ENCODE measurements at regions not wholly inside any gene's neighbourhood (a gene's known extent, or its start where the extent isn't known, plus 50 kb on each side); places are given as distances from the start of the nearest gene placed in this dataset.

DNA sequence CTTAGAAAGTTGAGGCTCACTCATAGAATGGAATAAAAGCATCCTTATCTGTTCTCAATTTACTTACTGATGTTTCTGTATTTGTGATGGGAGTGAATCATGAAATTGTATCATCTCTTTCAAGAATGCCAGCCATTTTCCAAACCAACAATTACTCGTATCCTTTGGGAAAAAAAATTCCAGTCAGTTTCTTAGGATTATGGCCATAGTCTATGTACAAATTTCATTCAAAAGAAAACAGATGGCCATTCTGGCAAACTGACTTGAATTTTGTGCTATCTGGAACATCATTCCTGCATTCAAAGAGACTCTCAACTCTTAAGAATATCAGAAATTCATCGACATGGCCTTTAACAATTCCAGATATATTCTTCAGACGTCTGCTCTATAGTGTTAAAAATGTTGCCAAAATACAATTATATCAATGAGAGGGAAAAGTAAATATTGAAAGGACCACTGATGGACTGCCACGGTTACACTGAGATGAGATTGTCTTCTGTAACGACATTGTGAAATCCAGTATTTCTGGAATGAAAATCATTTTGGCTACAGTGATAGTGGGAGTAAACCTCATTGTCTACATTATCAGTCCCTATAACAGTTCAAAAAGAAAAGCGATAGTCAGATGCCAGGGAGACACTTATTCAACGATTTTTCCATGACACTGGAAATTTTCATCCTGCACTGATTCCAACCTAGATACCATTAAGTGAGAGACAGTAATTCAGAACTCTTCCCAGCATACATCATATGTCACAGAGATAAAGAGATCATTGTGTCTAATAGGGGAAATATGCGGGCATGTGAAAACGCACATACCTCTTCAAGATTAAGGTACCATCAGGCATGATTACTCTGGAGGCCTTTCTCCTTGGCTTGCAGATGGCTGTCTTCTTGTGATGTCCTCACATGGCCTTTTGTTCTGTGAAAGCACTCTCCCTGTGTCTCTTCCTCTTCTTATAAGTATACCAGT, 953.8 kb upstream of the ALCAM start:
- H3K27me3 Mint-ChIP-seq: no peaks in the 10 kb centered on the region
- DNase-seq: no peak
- intact Hi-C loops (cut with DNase I, micrococcal nuclease): no loop called here
- H3K4me3 Mint-ChIP-seq: no peak overlapping the region
- Histone ChIP-seq H3K9me3 (ENCODE audit: control insufficient read depth in 1 of 2, insufficient read depth in 1 of 2, low read length in 2 of 2) (no peaks in the 10 kb centered on the region), H3K27ac (ENCODE audit: low read depth in 1 of 2, low read length in 2 of 2) (no peak overlapping the region), H3K27me3 (ENCODE audit: control insufficient read depth in 1 of 2, insufficient read depth in 2 of 2, low read length in 2 of 2) (no peaks in the 10 kb centered on the region), H3K4me1 (ENCODE audit: insufficient read depth, low read length) (no peaks in the 10 kb centered on the region), H3K4me3 (ENCODE audit: low read length) (no peak overlapping the region), H3K36me3 (ENCODE audit: insufficient read depth, low read length) (no peaks in the 10 kb centered on the region)
- no peaks in the 10 kb centered on the region for H3K36me3 Mint-ChIP-seq (ENCODE audit: low read depth)
- no peaks in the 10 kb centered on the region for H3K4me1 Mint-ChIP-seq (ENCODE audit: low read depth)
- TF ChIP-seq, protein P1, sequence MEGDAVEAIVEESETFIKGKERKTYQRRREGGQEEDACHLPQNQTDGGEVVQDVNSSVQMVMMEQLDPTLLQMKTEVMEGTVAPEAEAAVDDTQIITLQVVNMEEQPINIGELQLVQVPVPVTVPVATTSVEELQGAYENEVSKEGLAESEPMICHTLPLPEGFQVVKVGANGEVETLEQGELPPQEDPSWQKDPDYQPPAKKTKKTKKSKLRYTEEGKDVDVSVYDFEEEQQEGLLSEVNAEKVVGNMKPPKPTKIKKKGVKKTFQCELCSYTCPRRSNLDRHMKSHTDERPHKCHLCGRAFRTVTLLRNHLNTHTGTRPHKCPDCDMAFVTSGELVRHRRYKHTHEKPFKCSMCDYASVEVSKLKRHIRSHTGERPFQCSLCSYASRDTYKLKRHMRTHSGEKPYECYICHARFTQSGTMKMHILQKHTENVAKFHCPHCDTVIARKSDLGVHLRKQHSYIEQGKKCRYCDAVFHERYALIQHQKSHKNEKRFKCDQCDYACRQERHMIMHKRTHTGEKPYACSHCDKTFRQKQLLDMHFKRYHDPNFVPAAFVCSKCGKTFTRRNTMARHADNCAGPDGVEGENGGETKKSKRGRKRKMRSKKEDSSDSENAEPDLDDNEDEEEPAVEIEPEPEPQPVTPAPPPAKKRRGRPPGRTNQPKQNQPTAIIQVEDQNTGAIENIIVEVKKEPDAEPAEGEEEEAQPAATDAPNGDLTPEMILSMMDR (IDR thresholded peaks at IDR 0.05): no peak
- CTCF ChIA-PET: no interaction called here
- POLR2A ChIA-PET: no interaction called here
- H3K27ac Mint-ChIP-seq: no peak overlapping the region
- no peak for ATAC-seq (ENCODE audit: poor library complexity)
- peaks cover 2% of the 10 kb centered on the region for H3K9me3 Mint-ChIP-seq

DNA sequence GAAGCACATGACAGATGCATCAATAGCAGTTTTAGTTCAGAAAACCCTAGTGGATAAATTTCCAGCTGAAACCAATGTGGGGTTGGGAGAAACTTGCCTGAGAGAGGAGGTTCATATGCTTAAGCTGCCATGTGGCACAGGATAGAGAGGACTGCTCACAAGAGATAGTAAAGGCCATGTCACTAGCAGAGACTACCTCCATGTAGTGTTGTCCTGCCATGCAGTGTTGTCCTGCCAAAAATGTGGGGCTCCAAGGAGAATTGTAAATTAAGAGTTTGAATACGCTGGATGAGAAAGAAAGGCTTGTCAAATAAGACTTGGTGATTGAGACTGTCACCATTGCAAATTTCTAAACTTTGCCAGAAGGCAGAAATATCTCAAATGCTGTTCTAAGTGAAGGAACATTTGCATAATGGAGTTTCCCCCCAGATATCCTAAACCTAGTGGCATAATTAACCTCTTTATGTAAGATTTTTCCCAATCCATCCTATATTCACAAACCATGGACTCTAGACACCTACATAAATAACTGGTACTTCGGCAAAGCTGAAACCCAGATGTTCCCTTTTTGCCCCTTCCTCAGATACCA, 938.3 kb upstream of the ALCAM start:
- intact Hi-C loops (cut with DNase I, micrococcal nuclease): no loop called here
- no peaks in the 10 kb centered on the region for H3K27me3 ChIP-seq (ENCODE audit: control insufficient read depth in 1 of 2, insufficient read depth in 2 of 2, low read length in 2 of 2)
- no peak overlapping the region for H3K4me3 ChIP-seq (ENCODE audit: low read length)
- H3K36me3 Mint-ChIP-seq (ENCODE audit: low read depth): no peaks in the 10 kb centered on the region
- CTCF ChIA-PET: no interaction called here
- peaks cover 0 to 3% of the 10 kb centered on the region in 2 experiments for H3K9me3 ChIP-seq (ENCODE audit: control insufficient read depth in 1 of 2, insufficient read depth in 1 of 2, low read length in 2 of 2)
- no peaks in the 10 kb centered on the region for H3K4me1 Mint-ChIP-seq (ENCODE audit: low read depth)
- H3K4me1 ChIP-seq (ENCODE audit: insufficient read depth, low read length): no peaks in the 10 kb centered on the region
- ATAC-seq (ENCODE audit: poor library complexity): no peak
- H3K4me3 Mint-ChIP-seq: no peak overlapping the region
- no peak overlapping the region for H3K27ac Mint-ChIP-seq
- POLR2A ChIA-PET: no interaction called here
- TF ChIP-seq, protein P1 (IDR thresholded peaks at IDR 0.05): no peak
- H3K9me3 Mint-ChIP-seq: no peaks in the 10 kb centered on the region
- no peak overlapping the region for H3K27ac ChIP-seq (ENCODE audit: low read depth in 1 of 2, low read length in 2 of 2)
- H3K27me3 Mint-ChIP-seq: no peaks in the 10 kb centered on the region
- DNase-seq: no peak
- no peaks in the 10 kb centered on the region for H3K36me3 ChIP-seq (ENCODE audit: insufficient read depth, low read length)

DNA sequence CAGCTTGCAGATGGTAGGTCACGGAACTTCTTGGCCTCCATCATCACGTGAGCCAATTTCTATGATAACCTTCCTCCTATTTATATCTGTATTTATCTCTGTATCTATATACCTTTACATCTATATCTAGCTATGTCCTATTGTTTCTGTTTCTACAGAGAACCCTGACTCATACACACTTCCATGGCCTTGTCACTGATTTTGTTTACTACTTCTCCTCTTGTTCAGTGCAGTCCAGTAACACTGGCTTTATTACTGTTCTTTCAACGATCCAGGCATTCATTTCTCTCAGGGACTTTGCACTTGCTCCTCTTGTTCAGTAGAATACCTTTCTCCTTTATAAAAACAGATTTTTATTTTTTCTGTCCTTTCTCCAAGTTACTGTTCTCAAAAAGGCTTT, 937.0 kb upstream of the ALCAM start:
- no peak overlapping the region for H3K4me3 ChIP-seq (ENCODE audit: low read length)
- Mint-ChIP-seq H3K4me3 (no peak overlapping the region), H3K27ac (no peak overlapping the region), H3K27me3 (no peaks in the 10 kb centered on the region), H3K9me3 (no peaks in the 10 kb centered on the region), H3K36me3 (ENCODE audit: low read depth) (no peaks in the 10 kb centered on the region), H3K4me1 (ENCODE audit: low read depth) (no peaks in the 10 kb centered on the region)
- no peaks in the 10 kb centered on the region for H3K4me1 ChIP-seq (ENCODE audit: insufficient read depth, low read length)
- no peak overlapping the region for H3K27ac ChIP-seq (ENCODE audit: low read depth in 1 of 2, low read length in 2 of 2)
- ATAC-seq (ENCODE audit: poor library complexity) (no peak), DNase-seq (no peak)
- ChIA-PET CTCF (no interaction called here), POLR2A (no interaction called here)
- H3K36me3 ChIP-seq (ENCODE audit: insufficient read depth, low read length): no peaks in the 10 kb centered on the region
- no peaks in the 10 kb centered on the region for H3K27me3 ChIP-seq (ENCODE audit: control insufficient read depth in 1 of 2, insufficient read depth in 2 of 2, low read length in 2 of 2)
- intact Hi-C loops (cut with DNase I, micrococcal nuclease): no loop called here
- H3K9me3 ChIP-seq (ENCODE audit: control insufficient read depth in 1 of 2, insufficient read depth in 1 of 2, low read length in 2 of 2): peaks cover 0 to 3% of the 10 kb centered on the region in 2 experiments
- TF ChIP-seq, protein P1 (IDR thresholded peaks at IDR 0.05): no peak
